Transverse colon (tissue), 4 donors: ENCODE measurements at regions not wholly inside any gene's neighbourhood (a gene's known extent, or its start where the extent isn't known, plus 50 kb on each side); places are given as distances from the start of the nearest gene placed in this dataset.

Experiments
- CTCF ChIP-seq, 5 experiments: fragments of 200-600 bp in 3 of 5; fragments of 450-650 bp in 2 of 5; sonication (generic) in 3 of 5; IDR thresholded peaks; 1 replicate in 2 of 5; 2 replicates in 3 of 5; pipeline ENCODE4 v1.5.1; 2016 to 2017; ENCODE audit warnings: antibody characterized with exemption in 5 of 5, inconsistent platforms in 3 of 5, mild to moderate bottlenecking in 2 of 5, moderate library complexity in 1 of 5
- POLR2A ChIP-seq: fragments of 450-650 bp; IDR thresholded peaks from one replicate; pipeline ENCODE4 v1.6.1; 2016; ENCODE audit warnings: antibody characterized with exemption, mild to moderate bottlenecking, moderate library complexity
- POLR2AphosphoS5 ChIP-seq, 3 donors: sonication (generic); formaldehyde crosslinking; IDR thresholded peaks; one replicate each; pipeline ENCODE4 v1.6.1; 2016; ENCODE audit warnings: antibody characterized with exemption in 3 of 3

GRCh38 chr11:26053966-26054365 is 278.0 kb upstream of the ANO3 start:
- TF ChIP-seq CTCF (IDR thresholded peaks at IDR 0.05) (no peak), POLR2A (no peak), POLR2AphosphoS5 (IDR thresholded peaks at IDR 0.05) (no peak)
